ENCODE measurements at regions not wholly inside any gene's neighbourhood (a gene's known extent, or its start where the extent isn't known, plus 50 kb on each side); places are given as distances from the start of the nearest gene placed in this dataset.
"Not testable (repeated sequence)": the region's sequence is repeated elsewhere in the genome, so short reads cannot be mapped to it uniquely, and the experiment has no call there.

GRCh38 chr12:115296613-115297198 lies 612.7 kb upstream of the TBX3 start:
- peaks cover 2% of the 10 kb centered on the region for H3K9me3 Mint-ChIP-seq
- no peaks in the 10 kb centered on the region for H3K27me3 Mint-ChIP-seq
- no peak overlapping the region for H3K27ac Mint-ChIP-seq
- no peaks in the 10 kb centered on the region for H3K4me1 Mint-ChIP-seq
- DNase-seq = no peak
- no peak overlapping the region for H3K4me3 Mint-ChIP-seq
- no peaks in the 10 kb centered on the region for H3K36me3 Mint-ChIP-seq

- Mint-ChIP-seq H3K4me1 (no peaks in the 10 kb centered on the region), H3K27ac (no peak overlapping the region), H3K9me3 (no peaks in the 10 kb centered on the region), H3K27me3 (no peaks in the 10 kb centered on the region), H3K4me3 (no peak overlapping the region), H3K36me3 (no peaks in the 10 kb centered on the region)
- DNase-seq = no peak
Measured at GRCh38 chr12:115295886-115296285, 611.9 kb upstream of the TBX3 start.

GRCh38 chr12:115294453-115295133 lies 610.6 kb upstream of the TBX3 start:
- H3K4me1 Mint-ChIP-seq = no peaks in the 10 kb centered on the region
- no peaks in the 10 kb centered on the region for H3K9me3 Mint-ChIP-seq
- H3K4me3 Mint-ChIP-seq = no peak overlapping the region
- H3K36me3 Mint-ChIP-seq = no peaks in the 10 kb centered on the region
- DNase-seq = no peak
- H3K27me3 Mint-ChIP-seq = no peaks in the 10 kb centered on the region
- no peak overlapping the region for H3K27ac Mint-ChIP-seq

GRCh38 chr12:115285429-115285828 lies 601.5 kb upstream of the TBX3 start:
- DNase-seq, H3K4me1 Mint-ChIP-seq, H3K27me3 Mint-ChIP-seq, H3K4me3 Mint-ChIP-seq, H3K9me3 Mint-ChIP-seq, H3K36me3 Mint-ChIP-seq, H3K27ac Mint-ChIP-seq: not testable (repeated sequence)

- H3K36me3 Mint-ChIP-seq = no peaks in the 10 kb centered on the region
- no peaks in the 10 kb centered on the region for H3K9me3 Mint-ChIP-seq
- H3K27me3 Mint-ChIP-seq = no peaks in the 10 kb centered on the region
- H3K27ac Mint-ChIP-seq = no peak overlapping the region
- no peak overlapping the region for H3K4me3 Mint-ChIP-seq
- no peaks in the 10 kb centered on the region for H3K4me1 Mint-ChIP-seq
- no peak for DNase-seq
Measured at GRCh38 chr12:115273456-115273855, 589.5 kb upstream of the TBX3 start.

- no peaks in the 10 kb centered on the region for H3K4me1 Mint-ChIP-seq
- DNase-seq = no peak
- no peaks in the 10 kb centered on the region for H3K27me3 Mint-ChIP-seq
- H3K27ac Mint-ChIP-seq = no peak overlapping the region
- no peaks in the 10 kb centered on the region for H3K36me3 Mint-ChIP-seq
- no peak overlapping the region for H3K4me3 Mint-ChIP-seq
- H3K9me3 Mint-ChIP-seq = no peaks in the 10 kb centered on the region
Measured at GRCh38 chr12:115268451-115268850, 584.5 kb upstream of the TBX3 start.

- H3K9me3 Mint-ChIP-seq = no peaks in the 10 kb centered on the region
Measured at GRCh38 chr12:115267891-115268290, 583.9 kb upstream of the TBX3 start.

GRCh38 chr12:115267464-115267863 lies 583.5 kb upstream of the TBX3 start:
- Mint-ChIP-seq H3K4me3 (no peak overlapping the region), H3K27ac (no peak overlapping the region), H3K9me3 (no peaks in the 10 kb centered on the region), H3K36me3 (no peaks in the 10 kb centered on the region), H3K4me1 (no peaks in the 10 kb centered on the region), H3K27me3 (no peaks in the 10 kb centered on the region)
- DNase-seq = no peak

More at GRCh38 chr12:115267891-115268290, 583.9 kb upstream of the TBX3 start:
- no peaks in the 10 kb centered on the region for H3K4me1 Mint-ChIP-seq
- H3K27me3 Mint-ChIP-seq = no peaks in the 10 kb centered on the region
- no peak for DNase-seq
- no peak overlapping the region for H3K27ac Mint-ChIP-seq
- no peak overlapping the region for H3K4me3 Mint-ChIP-seq
- no peaks in the 10 kb centered on the region for H3K36me3 Mint-ChIP-seq

GRCh38 chr12:115264605-115265004 lies 580.6 kb upstream of the TBX3 start:
- H3K36me3 Mint-ChIP-seq = no peaks in the 10 kb centered on the region

GRCh38 chr12:115261691-115262398 lies 577.9 kb upstream of the TBX3 start:
- Mint-ChIP-seq H3K27me3 (no peaks in the 10 kb centered on the region), H3K9me3 (no peaks in the 10 kb centered on the region), H3K4me3 (no peak overlapping the region), H3K4me1 (no peaks in the 10 kb centered on the region), H3K27ac (no peak overlapping the region), H3K36me3 (no peaks in the 10 kb centered on the region)
- no peak for DNase-seq

More at GRCh38 chr12:115264605-115265004, 580.6 kb upstream of the TBX3 start:
- H3K27me3 Mint-ChIP-seq = no peaks in the 10 kb centered on the region
- H3K4me3 Mint-ChIP-seq = no peak overlapping the region
- no peak overlapping the region for H3K27ac Mint-ChIP-seq
- DNase-seq = no peak
- H3K4me1 Mint-ChIP-seq = no peaks in the 10 kb centered on the region
- H3K9me3 Mint-ChIP-seq = no peaks in the 10 kb centered on the region

GRCh38 chr12:115260762-115261675 lies 577.0 kb upstream of the TBX3 start:
- Mint-ChIP-seq H3K4me3 (no peak overlapping the region), H3K9me3 (no peaks in the 10 kb centered on the region), H3K4me1 (no peaks in the 10 kb centered on the region), H3K27me3 (no peaks in the 10 kb centered on the region), H3K27ac (no peak overlapping the region), H3K36me3 (no peaks in the 10 kb centered on the region)
- no peak for DNase-seq

GRCh38 chr12:115259968-115260747 lies 576.2 kb upstream of the TBX3 start:
- no peak overlapping the region for H3K4me3 Mint-ChIP-seq
- DNase-seq = no peak
- no peaks in the 10 kb centered on the region for H3K9me3 Mint-ChIP-seq
- no peaks in the 10 kb centered on the region for H3K4me1 Mint-ChIP-seq
- H3K36me3 Mint-ChIP-seq = no peaks in the 10 kb centered on the region
- no peaks in the 10 kb centered on the region for H3K27me3 Mint-ChIP-seq
- no peak overlapping the region for H3K27ac Mint-ChIP-seq

GRCh38 chr12:115257791-115258190 lies 573.8 kb upstream of the TBX3 start:
- no peak for DNase-seq
- Mint-ChIP-seq H3K36me3 (no peaks in the 10 kb centered on the region), H3K9me3 (peaks cover under 1% of the 10 kb centered on the region), H3K4me1 (no peaks in the 10 kb centered on the region), H3K27me3 (no peaks in the 10 kb centered on the region), H3K4me3 (no peak overlapping the region), H3K27ac (no peak overlapping the region)

- Mint-ChIP-seq H3K4me1 (no peaks in the 10 kb centered on the region), H3K4me3 (no peak overlapping the region), H3K36me3 (no peaks in the 10 kb centered on the region), H3K27ac (no peak overlapping the region), H3K27me3 (no peaks in the 10 kb centered on the region), H3K9me3 (peaks cover 3% of the 10 kb centered on the region)
- no peak for DNase-seq
Measured at GRCh38 chr12:115255962-115256361, 572.0 kb upstream of the TBX3 start.
